HepG2 (cell line): ENCODE measurements at regions not wholly inside any gene's neighbourhood (a gene's known extent, or its start where the extent isn't known, plus 50 kb on each side); places are given as distances from the start of the nearest gene placed in this dataset.

Source experiments
- ATAC-seq: fragments of 200-7000 bp; cut with Tn5 transposase; 3 replicates; pipeline ENCODE4 v1.9.1; 2020; ENCODE audit warnings: mild to moderate bottlenecking, moderate library complexity
- BruUV-seq: library from RNA; stranded (reverse); fragments of 400-500 nt; replicated peaks from 2 replicates; lab custom pipeline; 2021; lab: Mats Ljungman, UMichigan
- CTCF ChIA-PET: fragments of 300-600 bp; formaldehyde crosslinking; extraction: SDS; loops from one replicate; lab custom pipeline; 2021; ENCODE audit warnings: low total read pairs, inconsistent platforms, low intra/inter-chr PET ratio; lab: Yijun Ruan, JAX
- POLR2A ChIA-PET: fragments of 350-600 bp; sonication (Branson Sonifier 250); formaldehyde crosslinking; loops from one replicate; lab custom pipeline; 2020; ENCODE audit warnings: antibody characterized with exemption, inconsistent platforms; lab: Yijun Ruan, JAX
- DNase-seq: peaks from one replicate; pipeline ENCODE4 v3.0.0-alpha.2; 2015; ENCODE audit warnings: low spot score
- FAIRE-seq: peaks from 3 replicates; lab custom pipeline; 2011; peaks lifted over from hg19 to GRCh38; lab: Jason Lieb, UNC
- H2AFZ ChIP-seq: one replicate; pipeline ENCODE4 v1.6.1; 2011; ENCODE audit warnings: low read length, inconsistent platforms
- H3K27ac ChIP-seq: fragments of 300-600 bp; 3 replicates; pipeline ENCODE4 v1.8.0; 2011; ENCODE audit warnings: mixed run types, mild to moderate bottlenecking, mixed read lengths, low read length, inconsistent platforms; ENCODE audit not compliant: insufficient read depth; ENCODE audit errors: extremely low read length
- H3K27me3 ChIP-seq, 2 experiments: fragments of 200-600 bp in 1 of 2; 2 replicates in 1 of 2; 3 replicates in 1 of 2; pipeline versions ENCODE4 v1.6.0 to v1.8.0; 2011; ENCODE audit warnings: low read length in 2 of 2, mild to moderate bottlenecking in 2 of 2, moderate library complexity in 2 of 2, inconsistent platforms in 1 of 2; ENCODE audit not compliant: insufficient read depth in 2 of 2, control insufficient read depth in 1 of 2
- H3K36me3 ChIP-seq, 2 experiments: fragments of 200-600 bp in 1 of 2; replicated peaks in 1 of 2; 2 replicates in 1 of 2; 3 replicates in 1 of 2; pipeline versions ENCODE4 v1.5.1 to v1.8.0; 2011; ENCODE audit warnings: low read length in 2 of 2, inconsistent platforms in 1 of 2; ENCODE audit not compliant: insufficient read depth in 2 of 2, control insufficient read depth in 1 of 2
- H3K4me1 ChIP-seq: 2 replicates; pipeline ENCODE4 v1.5.1; 2012; ENCODE audit warnings: low read length, inconsistent platforms; ENCODE audit not compliant: insufficient read depth
- H3K4me2 ChIP-seq: 2 replicates; pipeline ENCODE4 v1.6.0; 2011; ENCODE audit warnings: low read depth, low read length, inconsistent platforms
- H3K4me3 ChIP-seq, 3 experiments: fragments of 200-600 bp in 1 of 3; sonication (generic), shearing (Covaris generic) in 1 of 3; replicated peaks in 1 of 3; 2 replicates each; pipeline ENCODE4 v1.5.1; 2011 to 2016; ENCODE audit warnings: low read length in 3 of 3, inconsistent platforms in 2 of 3, low read depth in 2 of 3, mild to moderate bottlenecking in 2 of 3, control low read depth in 1 of 3, mixed read lengths in 1 of 3; ENCODE audit not compliant: insufficient read depth in 1 of 3
- H3K79me2 ChIP-seq: one replicate; pipeline ENCODE4 v1.6.1; 2011; ENCODE audit warnings: low read length, inconsistent platforms; ENCODE audit not compliant: insufficient read depth
- H3K9ac ChIP-seq: 2 replicates; pipeline ENCODE4 v1.6.0; 2011; ENCODE audit warnings: mild to moderate bottlenecking, low read depth, low read length, inconsistent platforms; ENCODE audit not compliant: insufficient read depth
- H3K9me3 ChIP-seq: 2 replicates; pipeline ENCODE4 v1.5.1; 2012; ENCODE audit warnings: mild to moderate bottlenecking, low read length
- H4K20me1 ChIP-seq: 2 replicates; pipeline ENCODE4 v1.6.0; 2011; ENCODE audit warnings: inconsistent platforms, mild to moderate bottlenecking, low read length, moderate library complexity; ENCODE audit not compliant: insufficient read depth
- CCAR2 ChIP-seq: fragments of 200-400 bp; formaldehyde crosslinking; optimal IDR thresholded peaks from 2 replicates; pipeline ENCODE3; 2018; ENCODE audit warnings: low read depth, mild to moderate bottlenecking, low read length, moderate library complexity
- FOXJ3 ChIP-seq: sonication (generic); formaldehyde crosslinking; IDR thresholded peaks from 2 replicates; pipeline ENCODE4 v1.4.0; 2020; ENCODE audit warnings: missing genetic modification reagents, mild to moderate bottlenecking, borderline replicate concordance
- RFX3 ChIP-seq: IDR thresholded peaks from 2 replicates; pipeline ENCODE4 v1.6.1; 2016; ENCODE audit warnings: missing biosample characterization, missing genetic modification reagents
- TBX2 ChIP-seq: sonication (generic); formaldehyde crosslinking; IDR thresholded peaks from 2 replicates; pipeline ENCODE4 v1.5.0; 2020; ENCODE audit warnings: missing genetic modification reagents, mild to moderate bottlenecking, borderline replicate concordance
- ZNF646 ChIP-seq: sonication (generic); formaldehyde crosslinking; IDR thresholded peaks from 2 replicates; pipeline ENCODE4 v1.9.0; 2021; ENCODE audit warnings: mild to moderate bottlenecking, missing genetic modification reagents
- WGBS: methylation state at CpG from one replicate; pipeline ENCODE4 v1.1.6; 2017; ENCODE audit warnings: low lambda C conversion rate; 5-methylcytosine and 5-hydroxymethylcytosine counted together
- in situ Hi-C: cut with HindIII; loops from 2 replicates; pipeline ENCODE4 v1.10.0; 2017; ENCODE audit warnings: low pct_unique_long_range_greater_than_20kb; ENCODE audit not compliant: extremely low pct_ligation_motif_present
- intact Hi-C: fragments of 100-400 bp; cut with micrococcal nuclease; formaldehyde crosslinking; loops from one replicate; pipeline ENCODE4 v1.10.0; 2022; ENCODE audit not compliant: unreplicated experiment

- no peak for ATAC-seq
- H3K27ac ChIP-seq, result no peak overlapping the region
- no peaks in the 10 kb centered on the region for H3K79me2 ChIP-seq
Measured at GRCh38 chr6:12364621-12365020, 74.5 kb downstream of the EDN1 start.

More at GRCh38 chr6:12364621-12365020, 74.5 kb downstream of the EDN1 start:
- H2AFZ ChIP-seq, result no peak overlapping the region
- H3K9ac ChIP-seq, result no peak overlapping the region
- no peaks in the 10 kb centered on the region for H3K9me3 ChIP-seq
- CTCF ChIA-PET, result no interaction called here
- no peaks in the 10 kb centered on the region for H3K36me3 ChIP-seq
- no peaks in the 10 kb centered on the region for H3K27me3 ChIP-seq
- peaks cover 36% of the 10 kb centered on the region for H3K4me1 ChIP-seq
- WGBS, result 94% methylated on average over 1 of the region's 1 CpG
- no peaks in the 10 kb centered on the region for H4K20me1 ChIP-seq
- no peak for FAIRE-seq
- no peak for DNase-seq
- TF ChIP-seq FOXJ3 (no peak), RFX3 (CRISPR knock-in tag) (no peak), CCAR2 (no peak), ZNF646 (CRISPR knock-in tag) (0 out of 2 replicates have a peak, but pooled peaks have one; percentile 41), TBX2 (CRISPR knock-in tag) (no peak)
- intact Hi-C loops, result no loop called here
- BruUV-seq, result no TSS peak
- no peak overlapping the region for H3K4me3 ChIP-seq
- H3K4me2 ChIP-seq, result no peak overlapping the region
- POLR2A ChIA-PET, result interaction anchor here (1.0 to 1.9 kb wide), 9 partner anchors 16 to 67 kb away, joined by 3 to 18 read pairs (median 6); no protein-coding TSS in a partner anchor
- in situ Hi-C loops, result no loop called here
